ENCODE measurements at regions not wholly inside any gene's neighbourhood (a gene's known extent, or its start where the extent isn't known, plus 50 kb on each side); places are given as distances from the start of the nearest gene placed in this dataset.
"Not testable (repeated sequence)": the region's sequence is repeated elsewhere in the genome, so short reads cannot be mapped to it uniquely, and the experiment has no call there.

DNA sequence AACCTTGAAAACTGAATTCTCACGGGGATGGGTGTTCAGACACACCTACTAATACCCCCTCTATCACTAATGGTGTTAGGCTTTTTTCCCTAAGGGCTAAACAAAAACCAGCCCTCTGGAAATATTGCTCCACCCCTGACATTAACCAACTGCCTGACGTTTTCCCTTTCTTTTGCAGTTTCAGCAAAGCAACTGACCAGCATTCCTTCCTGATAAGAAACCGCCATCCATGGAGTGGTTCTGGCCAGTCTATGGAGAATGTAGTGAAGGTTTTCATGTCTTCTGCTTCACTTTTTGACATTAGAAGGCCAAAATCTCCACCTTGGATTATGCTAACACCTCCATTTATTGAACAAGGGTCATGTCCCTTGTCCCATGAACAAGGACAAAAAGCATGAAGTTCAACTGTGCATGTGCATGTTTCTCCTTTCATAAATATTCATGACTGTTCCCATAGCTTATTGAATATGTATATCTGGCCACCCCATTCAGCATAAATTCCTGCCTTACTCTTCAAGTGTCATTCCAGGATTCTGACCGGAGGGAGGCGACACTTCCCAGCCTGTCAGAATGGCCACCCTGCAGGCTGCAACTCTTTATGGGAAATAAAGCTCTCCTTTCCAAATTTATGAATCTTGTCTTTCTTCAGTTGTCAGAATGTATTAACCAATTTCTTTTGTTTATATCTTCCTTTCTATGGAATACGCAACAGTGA, 314.3 kb downstream of the HHIPL2 start:
- no peak for DNase-seq

DNA sequence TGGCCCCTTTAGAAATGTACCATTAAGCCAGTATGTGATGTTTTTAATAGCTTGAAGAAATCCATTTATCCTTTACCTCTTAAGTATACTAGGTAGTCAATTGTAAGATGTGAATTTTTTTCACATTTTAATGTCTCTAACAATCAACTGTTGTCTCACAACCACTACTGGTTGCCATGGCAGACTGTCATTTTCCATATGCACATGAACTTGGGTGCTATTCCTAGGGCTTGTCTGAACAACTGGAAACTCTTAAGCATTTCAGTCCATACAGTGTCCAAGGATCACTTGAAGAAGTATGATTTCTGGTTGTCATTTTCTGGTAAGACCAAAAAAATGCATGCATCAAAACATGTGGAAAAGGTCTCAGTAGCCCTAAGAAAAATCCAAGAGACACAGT, 315.1 kb downstream of the HHIPL2 start:
- DNase-seq = no peak

DNA sequence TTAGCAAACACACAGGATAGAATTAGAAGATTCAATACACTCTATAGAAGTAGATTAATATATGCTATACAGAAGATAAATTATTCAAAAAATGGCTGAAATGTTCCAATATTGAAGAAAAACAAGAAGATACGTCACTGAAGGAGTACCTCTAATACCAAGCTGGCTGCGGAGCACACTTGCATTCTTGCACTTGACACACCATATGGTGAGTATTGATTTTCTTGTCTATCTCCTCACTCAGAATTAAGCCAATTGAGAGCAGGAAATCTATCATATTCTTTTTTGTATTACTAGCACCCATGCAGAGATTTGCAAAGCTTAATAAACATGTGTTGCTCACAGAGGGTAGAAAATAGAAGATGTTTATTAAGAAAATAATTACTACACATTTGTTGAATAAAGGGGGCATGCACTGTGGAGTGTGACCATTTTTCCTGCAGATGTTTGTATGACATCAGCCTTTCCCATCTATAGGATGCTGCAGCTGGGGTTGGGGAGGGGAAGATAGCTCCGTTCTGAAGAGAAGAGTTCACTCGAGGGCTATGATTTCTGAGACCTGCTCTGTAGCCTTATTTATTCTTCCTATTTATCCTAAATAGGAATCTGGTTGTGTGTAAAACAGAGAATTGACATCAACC, 318.1 kb downstream of the HHIPL2 start:
- DNase-seq = no peak

DNA sequence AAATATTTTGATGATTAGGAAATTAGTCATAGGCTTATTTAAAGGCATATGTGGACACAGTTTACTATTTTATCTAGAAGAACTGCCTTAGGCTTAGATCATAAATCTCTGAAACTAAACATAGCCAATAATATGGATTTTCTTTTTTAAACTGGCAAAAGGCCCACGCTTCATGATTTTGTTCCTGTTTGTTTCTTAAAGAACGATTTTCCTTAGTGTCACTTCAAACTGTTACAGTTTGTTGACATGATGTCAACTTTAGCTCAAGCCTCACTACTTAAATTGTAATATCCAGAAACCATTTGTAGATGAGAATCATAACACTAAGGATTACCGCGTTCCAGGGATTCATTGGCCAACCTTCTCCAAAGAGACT, 322.6 kb downstream of the HHIPL2 start:
- no peak for DNase-seq

DNA sequence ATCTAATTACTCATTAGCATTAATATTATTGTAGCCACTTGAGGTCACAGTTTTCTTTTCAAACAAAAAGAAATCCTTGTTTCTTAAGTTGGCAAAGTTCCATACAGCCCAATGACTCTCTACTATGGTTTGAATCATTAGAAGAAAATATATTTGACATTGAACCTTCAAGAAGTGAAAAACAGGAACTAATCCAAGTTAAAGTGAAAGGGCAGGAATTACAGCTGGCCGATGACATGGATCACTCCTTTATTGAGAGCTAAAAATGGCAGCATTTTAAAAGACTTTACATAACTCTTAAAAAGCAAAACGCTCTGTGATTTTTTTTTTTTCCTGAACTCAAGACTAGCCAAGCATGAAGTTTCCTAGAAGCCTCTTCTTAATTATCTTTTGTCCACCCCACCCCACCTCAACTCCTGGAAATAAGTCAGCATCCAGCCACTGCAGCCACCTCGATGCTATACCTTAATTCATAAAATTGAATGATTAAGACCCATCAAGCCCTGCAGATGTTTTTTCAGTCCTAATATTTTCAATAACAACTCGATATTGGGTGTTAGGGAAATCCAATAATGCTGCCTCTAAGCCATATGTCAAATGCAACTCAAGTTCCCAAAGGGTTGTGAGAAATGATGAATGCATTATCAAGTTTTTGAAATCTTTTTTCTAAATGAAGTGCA, 323.1 kb downstream of the HHIPL2 start:
- no peak for DNase-seq

DNA sequence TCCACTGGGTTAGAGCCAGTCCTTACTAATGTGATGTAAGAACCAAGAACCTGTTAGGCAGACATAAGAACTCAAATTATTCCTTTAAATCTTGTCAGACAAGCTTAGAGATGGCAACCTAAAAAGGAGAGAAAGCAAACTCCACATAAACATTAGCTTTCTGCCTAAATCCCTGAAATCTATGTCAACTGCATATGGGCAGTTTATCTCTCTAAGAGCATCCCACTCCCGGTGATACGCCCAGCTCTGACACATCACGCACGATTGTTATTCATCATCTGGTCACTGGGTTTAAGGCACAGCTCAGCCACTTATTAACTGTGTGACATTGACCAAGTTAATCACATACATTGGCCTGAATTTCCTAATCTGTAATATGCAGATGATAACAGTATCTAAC, 323.7 kb downstream of the HHIPL2 start:
- DNase-seq = no peak

DNA sequence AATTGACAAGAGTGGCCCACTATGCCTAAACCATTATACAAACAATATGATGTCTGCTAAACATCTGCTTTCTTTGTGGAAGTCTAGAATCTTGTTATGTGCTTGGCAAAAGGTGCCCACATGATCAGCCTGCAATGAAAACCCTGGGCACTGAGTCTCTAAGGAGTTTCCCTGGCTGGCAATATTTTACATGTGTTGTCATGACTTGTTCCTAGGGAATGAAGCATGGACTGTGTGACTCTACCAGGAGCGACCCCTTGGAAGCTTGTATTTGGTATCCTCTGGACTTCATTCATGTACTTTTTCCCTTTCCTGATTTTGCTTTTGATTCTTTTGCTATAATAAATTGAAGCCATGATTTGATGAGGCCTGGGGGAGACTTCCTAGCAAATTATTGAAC, 324.9 kb downstream of the HHIPL2 start:
- DNase-seq = no peak

DNA sequence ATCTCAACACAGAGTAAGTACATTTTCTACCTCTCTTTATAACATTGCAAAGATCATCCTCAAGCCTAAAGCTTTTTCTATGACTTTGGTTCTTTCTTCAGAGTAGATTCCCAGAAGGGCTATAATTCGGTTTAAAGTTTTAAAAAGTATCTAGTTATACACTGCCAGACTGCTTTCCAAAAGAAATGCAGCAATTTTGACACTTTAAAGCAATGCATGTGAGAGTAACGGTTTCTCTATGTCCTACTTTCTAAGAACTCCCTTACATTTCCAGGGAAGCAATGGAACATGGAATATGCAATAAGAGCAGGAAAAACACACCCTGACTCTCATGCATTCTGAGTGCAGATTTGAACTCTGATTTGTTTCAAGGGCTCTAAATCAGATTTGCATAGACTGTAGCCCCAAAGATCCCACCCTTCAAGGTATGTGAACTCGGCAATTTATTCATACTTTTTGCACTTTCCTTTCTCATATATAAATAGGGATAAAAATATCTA, 331.6 kb downstream of the HHIPL2 start:
- DNase-seq = no peak

DNA sequence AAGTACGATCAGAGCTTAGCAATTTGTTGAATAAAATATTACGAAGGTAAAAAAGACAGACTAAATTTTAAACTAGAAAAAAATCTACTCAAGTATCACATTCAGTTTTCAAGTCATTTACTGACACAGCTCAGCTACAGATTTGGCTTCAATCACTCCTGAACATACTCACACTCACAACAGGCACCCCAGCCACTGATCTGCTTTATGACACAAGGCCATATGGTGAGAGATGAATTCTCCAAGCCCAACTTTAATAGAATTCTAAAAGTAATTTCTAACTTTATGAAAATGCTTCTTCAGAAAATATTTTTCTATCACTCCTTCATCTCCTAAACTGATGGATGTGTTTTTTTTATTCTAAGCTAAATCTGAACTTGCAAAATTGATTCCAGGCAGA, 337.1 kb downstream of the HHIPL2 start:
- no peak for DNase-seq

DNA sequence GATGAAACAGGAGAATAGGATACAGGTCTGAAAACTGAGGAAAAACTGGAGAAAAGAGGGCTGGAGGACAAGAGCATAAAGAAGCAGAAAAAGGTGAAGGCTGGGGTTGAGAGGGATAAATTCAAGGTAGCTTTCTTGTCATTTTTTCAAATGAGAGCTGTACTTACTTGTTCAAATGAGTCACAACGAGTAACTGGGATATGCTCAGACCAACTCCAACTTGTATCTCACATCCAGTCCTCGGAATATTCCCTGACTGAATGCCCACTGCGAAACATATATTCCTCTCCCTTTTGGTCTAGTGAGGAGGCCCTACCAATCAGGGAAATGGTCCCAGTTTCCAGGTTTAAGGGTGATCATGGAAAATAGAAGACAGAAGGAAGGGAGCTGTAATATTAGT, 343.4 kb downstream of the HHIPL2 start:
- DNase-seq = no peak

DNA sequence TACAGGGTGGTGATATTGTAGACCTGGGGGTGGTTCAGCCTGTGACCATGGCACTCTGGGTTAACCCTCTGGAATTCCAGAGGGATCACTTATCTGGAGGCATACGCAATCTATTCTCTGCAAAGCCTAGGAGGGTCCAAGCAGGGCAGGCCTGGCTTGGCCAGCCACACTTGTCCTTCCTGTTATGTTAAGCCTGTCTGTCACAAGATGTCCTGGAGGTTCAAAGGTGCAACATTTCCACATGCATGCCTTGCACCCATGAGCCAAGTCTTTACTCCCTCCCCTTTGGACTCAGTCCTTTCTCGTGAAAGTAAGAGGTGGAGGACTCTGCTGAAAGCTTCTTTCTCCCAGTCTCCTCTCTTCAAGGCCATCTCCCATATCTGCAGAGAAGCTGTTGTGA, 345.1 kb downstream of the HHIPL2 start:
- no peak for DNase-seq

DNA sequence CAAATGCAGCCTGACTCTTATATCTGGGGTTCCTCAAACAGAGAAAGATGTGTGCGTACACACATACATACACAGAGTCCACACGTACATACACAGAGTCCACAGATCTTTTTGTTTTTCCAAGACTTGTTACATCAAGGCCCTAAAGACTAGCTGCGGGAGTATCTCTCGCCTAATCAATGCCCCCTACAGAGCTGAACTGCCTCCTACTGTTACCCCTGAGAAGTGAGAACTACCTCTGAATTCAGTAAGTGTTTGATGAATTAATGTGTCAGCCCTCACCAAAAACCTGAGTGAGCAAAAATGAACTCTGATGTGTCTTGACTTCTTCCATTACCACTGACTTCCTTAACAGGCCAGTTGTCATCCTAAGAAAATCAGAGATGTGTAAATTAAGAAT, 351.2 kb downstream of the HHIPL2 start:
- no peak for DNase-seq

DNA sequence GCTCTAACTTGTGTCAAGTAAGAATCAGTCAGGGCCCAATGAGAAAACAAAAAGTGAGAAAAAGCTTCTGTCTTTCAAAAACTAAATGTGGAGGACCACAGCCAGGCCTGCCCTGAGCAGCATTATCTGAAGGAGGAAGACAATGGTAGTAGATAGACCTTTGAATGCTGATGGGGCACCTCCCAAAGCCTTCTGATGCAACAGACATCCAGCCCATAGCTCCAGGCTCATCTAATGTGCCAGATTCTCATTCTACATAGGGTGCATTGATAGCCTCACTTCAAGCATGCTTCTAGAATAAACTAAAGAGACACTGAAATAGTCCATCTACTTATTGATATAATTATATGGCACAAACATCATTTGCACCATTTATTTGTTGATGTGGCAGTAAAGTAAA, 351.6 kb downstream of the HHIPL2 start:
- DNase-seq = no peak

DNA sequence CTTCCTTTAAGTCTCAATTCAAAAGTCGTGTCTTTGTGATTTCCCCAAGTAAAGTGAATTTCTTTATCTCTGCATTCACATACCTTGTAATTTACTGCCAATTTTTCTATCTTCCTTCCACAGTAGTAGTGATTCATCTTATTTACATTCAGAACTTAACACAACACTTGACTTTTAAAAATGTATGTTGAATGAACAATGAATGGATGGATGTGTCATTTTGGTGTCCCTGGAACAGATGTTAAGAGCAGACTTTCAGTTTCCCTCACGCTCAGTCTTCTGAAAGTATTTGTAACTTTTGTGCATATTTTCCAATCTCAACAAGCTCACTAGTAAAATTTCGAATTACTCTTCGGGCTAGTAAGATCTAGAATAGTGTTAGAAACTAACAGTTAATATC, 352.0 kb downstream of the HHIPL2 start:
- DNase-seq = no peak

DNA sequence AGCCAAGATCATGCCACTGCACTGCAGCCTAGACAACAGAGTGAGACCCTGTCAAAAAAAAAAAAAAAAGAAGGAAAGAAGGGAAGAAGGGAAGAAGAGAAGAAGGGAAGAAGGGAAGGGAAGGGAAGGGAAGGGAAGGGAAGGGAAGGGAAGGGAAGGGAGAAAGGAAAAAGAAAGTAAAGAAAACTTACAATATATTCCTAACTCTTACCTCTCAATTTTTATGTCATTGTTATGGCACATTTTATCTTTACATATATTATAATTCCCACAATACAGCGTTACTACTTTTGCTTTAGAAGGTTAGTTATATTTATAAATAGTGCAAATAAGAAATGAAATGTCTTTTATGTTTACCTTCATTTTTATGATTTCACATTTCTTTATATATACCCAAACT, 358.7 kb downstream of the HHIPL2 start:
- no peak for DNase-seq

DNA sequence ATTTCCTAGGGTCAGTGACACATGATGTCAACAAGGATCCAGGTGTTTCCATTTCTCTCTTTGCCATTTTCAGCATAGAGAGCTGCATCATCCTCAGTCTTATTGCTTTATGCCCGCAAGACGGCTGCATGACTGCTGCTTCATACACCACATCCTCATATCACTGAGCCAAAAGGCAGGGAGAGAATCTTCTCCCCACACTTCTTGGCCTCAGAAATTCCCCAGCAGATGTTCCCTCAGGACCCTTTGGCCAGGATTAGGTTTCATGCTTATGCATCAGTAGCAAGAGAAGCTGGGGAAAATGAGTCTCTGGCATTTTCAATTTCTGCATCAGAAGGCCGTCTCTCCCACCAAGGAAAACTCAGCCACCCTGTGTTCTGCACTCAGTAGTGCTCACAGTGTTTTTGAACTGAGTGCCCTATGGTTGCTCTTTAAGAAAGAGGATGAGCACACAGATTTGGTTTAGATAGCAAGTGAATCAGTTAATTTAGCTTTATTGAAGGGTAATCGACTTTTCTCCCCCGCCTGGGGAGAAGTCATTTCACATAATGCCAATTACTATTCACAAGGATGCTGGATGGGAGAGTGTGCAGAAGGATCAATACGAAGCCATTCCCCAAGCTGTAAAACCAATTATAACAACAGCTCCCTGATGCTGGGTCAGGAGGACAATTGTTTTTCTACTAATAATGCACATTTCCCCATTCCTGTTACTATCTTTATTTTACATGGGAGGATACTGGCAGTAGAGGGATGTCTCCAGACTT, 360.2 kb downstream of the HHIPL2 start:
- no peak for DNase-seq

DNA sequence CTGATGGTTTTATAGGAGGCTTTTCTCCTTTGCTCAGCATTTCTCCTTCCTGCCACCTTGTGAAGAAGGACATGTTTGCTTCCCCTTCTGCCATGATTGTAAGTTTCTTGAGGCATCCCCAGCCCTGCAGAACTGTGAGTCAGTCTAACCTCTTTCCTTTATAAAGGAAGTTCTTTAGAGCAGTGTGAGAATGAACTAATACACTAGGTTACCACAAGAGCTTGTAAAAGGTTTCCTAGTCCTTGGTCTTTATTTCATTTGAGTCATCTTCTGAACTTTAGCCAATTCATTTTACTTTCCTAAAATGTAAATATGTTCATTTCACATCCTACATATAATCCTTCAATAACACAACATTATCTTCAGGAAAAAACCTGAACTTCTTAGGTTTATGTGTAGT, 365.3 kb downstream of the HHIPL2 start:
- DNase-seq = no peak

DNA sequence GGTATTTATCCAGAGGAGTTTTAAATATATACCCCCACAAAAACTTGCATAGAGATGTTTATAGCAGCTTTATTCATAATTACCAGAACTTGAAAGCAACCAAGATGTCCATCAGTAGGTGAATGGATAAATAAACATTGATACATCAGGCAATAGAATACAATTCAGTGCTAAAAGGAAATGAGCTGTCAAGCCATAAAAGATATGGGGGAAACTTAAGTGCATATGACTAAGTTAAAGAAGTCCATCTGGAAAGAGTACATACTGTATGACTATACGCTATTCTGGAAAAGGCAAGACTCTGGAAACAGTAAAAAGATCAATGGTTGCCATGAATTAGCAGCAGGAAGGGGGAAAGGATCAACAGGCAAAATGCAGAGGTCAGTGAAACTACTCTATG, 366.7 kb downstream of the HHIPL2 start:
- DNase-seq = no peak

DNA sequence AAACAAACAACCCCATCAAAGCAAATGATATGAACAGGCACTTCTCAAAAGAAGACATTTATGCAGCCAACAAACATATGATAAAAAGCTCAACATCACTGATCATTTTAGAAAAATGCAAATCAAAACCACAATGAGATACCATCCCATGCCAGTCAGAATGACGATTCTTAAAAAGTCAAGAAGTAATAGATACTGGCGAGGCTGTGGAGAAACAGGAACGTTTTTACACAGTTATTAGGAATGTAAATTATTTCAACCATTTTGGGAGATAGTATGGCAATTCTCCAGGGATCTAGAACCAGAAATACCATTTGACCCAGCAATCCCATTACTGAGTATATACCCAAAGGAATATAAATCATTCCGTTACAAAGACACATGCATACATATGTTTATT, 370.4 kb downstream of the HHIPL2 start:
- DNase-seq = not testable (repeated sequence)

DNA sequence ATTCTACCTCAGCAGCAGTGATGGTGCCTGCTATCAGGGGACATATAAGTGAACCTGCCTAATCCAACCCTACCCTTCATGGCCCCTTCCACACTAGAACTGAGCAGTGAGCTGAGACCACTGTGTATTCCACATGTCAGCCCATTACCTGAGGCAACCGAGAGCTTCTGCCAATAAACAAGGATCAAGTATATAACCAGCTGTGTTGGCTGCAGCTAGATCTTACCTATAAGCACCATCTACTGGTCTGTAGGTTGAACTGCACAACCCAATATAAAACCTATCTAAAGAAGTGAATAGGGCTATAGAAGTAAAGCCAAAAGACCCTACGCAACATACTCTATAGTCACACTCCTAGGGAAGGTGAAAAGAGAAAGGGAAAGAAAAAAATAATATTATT, 376.9 kb downstream of the HHIPL2 start:
- peak; percentile 23 for DNase-seq

DNA sequence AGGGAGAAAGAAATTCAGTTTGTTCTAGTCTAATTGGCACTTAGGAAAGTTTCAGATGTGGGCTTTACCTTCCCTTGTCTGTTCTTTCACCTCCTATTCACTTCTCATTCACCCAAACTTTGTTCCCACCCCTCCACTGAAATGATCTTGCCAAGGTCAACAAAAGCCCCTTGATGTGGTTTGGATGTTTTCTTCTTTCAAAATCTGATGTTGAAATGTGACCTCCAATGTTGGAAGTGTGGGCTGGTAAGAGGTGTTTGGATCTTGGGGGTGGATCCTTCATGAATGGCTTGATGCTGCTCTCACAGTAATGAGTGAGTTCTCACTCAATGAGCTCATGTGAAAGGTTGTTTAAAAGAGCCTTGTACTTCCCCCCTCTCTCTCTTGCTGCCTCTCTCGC, 379.3 kb downstream of the HHIPL2 start:
- no peak for DNase-seq

DNA sequence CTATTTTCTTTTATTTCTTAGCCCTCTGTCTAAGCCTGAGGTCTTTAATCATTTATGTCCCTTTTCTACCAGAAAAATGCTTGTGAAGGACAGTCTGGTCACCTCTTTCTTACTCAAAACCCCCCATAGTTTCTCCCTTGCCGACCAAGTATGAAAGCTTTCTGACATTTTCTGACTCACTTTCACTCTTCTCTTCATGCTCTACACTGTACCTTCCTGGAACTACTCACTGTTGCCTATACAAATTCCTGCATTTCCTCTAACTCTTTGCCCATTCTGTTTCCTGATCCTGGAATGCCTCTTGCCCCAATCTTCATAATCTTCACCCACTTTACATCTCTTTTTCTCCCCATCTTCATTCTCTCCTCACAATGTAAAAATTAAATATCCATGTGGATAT, 380.0 kb downstream of the HHIPL2 start:
- DNase-seq = no peak

DNA sequence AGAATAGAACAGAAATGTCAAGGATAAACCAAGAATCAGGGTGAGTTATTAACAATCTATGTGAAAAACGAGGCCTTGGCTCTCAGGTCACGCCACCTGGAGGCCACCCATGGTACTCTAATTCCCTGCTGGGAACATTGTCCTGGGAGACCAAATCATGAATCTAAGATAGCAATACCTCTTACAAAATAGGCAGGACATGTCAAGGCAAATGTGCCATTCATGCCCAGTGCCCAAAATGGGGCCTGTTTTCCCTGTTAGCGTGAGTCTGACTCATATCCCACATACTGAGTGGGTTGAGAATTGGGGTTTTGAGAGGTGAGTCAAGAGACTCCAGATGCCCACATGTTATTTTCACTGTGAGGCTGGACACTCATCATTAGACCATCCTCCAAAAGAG, 380.8 kb downstream of the HHIPL2 start:
- DNase-seq = no peak

DNA sequence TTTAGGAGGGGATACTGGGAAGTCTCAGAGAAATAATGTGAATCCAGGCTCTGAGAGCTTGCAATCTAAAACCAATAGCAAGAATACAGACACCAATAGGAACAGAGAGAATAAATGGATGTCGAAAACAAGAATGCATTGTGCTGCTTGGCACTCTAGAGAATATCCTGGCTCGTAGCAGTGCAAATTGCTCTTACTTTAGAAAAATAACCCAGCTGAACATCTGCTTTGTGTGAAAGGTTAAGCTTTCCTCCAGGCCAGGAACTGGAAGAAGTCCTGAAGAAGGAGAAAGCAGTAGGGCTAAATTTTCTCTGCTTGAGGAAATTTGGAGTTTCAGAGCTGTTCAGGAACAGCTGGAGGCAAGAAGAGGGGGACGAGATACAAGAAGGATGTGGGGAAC, 382.3 kb downstream of the HHIPL2 start:
- DNase-seq = no peak
